NB4 (cell line): ENCODE measurements at regions not wholly inside any gene's neighbourhood (a gene's known extent, or its start where the extent isn't known, plus 50 kb on each side); places are given as distances from the start of the nearest gene placed in this dataset.

ENCODE experiments used
- POLR2A ChIP-seq: IDR thresholded peaks from 2 replicates; pipeline ENCODE4 v1.6.1; 2011; ENCODE audit warnings: mild to moderate bottlenecking; ENCODE audit not compliant: insufficient read length; ENCODE audit errors: extremely low read depth
- TF ChIP-seq, protein P1 (sequence below): IDR thresholded peaks from 2 replicates; pipeline ENCODE4 v1.6.1; 2011; ENCODE audit warnings: low read depth, low read length

DNA sequence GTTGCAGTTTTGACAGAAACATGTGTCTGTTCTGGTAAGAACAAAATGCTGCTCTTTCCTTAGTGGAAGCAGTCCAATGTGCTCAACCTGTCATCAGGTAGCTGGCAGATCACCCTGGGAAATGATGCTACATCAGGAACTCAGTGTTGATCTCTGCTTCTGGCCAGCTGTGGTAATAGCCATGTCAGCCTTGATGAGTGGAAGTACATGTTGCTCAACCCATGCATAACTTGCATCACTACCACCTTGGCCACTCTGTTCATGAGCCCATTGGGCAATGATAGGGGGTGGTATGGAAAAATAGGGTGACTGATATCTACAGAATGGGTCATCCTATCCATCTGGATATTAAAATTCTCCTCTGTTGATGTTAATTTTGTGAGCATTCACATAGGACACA is 411.0 kb downstream of the C12orf50 start:
- TF ChIP-seq, protein P1, sequence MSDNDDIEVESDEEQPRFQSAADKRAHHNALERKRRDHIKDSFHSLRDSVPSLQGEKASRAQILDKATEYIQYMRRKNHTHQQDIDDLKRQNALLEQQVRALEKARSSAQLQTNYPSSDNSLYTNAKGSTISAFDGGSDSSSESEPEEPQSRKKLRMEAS = no peak
- no peak for TF ChIP-seq POLR2A
